GM12878 (cell line): ENCODE measurements at regions not wholly inside any gene's neighbourhood (a gene's known extent, or its start where the extent isn't known, plus 50 kb on each side); places are given as distances from the start of the nearest gene placed in this dataset.
"Not testable (repeated sequence)": the region's sequence is repeated elsewhere in the genome, so short reads cannot be mapped to it uniquely, and the experiment has no call there.

ENCODE experiments used
- ATAC-seq: fragments of 200-7000 bp; cut with Tn5 transposase; 3 replicates; pipeline ENCODE4 v1.9.1; 2020; ENCODE audit warnings: mild to moderate bottlenecking, moderate library complexity
- BruUV-seq: library from RNA; stranded (reverse); fragments of 400-500 nt; replicated peaks from 2 replicates; lab custom pipeline; 2021; lab: Mats Ljungman, UMichigan
- CTCF ChIA-PET: fragments of 300-600 bp; sonication (Branson Sonifier 250); formaldehyde crosslinking; extraction: SDS; loops from one replicate; lab custom pipeline; 2021; ENCODE audit warnings: inconsistent platforms; lab: Yijun Ruan, JAX
- POLR2A ChIA-PET: fragments of 350-600 bp; formaldehyde crosslinking; extraction: SDS; loops from one replicate; lab custom pipeline; 2021; ENCODE audit warnings: inconsistent platforms; lab: Charles Lee
- RAD21 ChIA-PET: fragments of 300-600 bp; sonication (Branson Sonifier 250); formaldehyde crosslinking; loops from one replicate; lab custom pipeline; 2023; ENCODE audit warnings: antibody characterized with exemption; ENCODE audit not compliant: unreplicated experiment; lab: Charles Lee
- SMC1A ChIA-PET: fragments of 300-600 bp; sonication (Branson Sonifier 250); formaldehyde crosslinking; loops from one replicate; lab custom pipeline; 2023; ENCODE audit not compliant: unreplicated experiment, uncharacterized antibody; lab: Charles Lee
- DNase-seq: peaks from one replicate; pipeline ENCODE4 v3.0.0-alpha.2; 2011; ENCODE audit warnings: low read depth, low spot score
- FAIRE-seq: peaks from 3 replicates; lab custom pipeline; 2011; peaks lifted over from hg19 to GRCh38; lab: Jason Lieb, UNC
- H2AFZ ChIP-seq: 2 replicates; pipeline ENCODE4 v1.6.0; 2011; ENCODE audit warnings: low read depth, low read length, control low read depth; ENCODE audit not compliant: control insufficient read depth
- H3K27ac ChIP-seq: 2 replicates; pipeline ENCODE4 v1.5.1; 2011; ENCODE audit warnings: control low read depth; ENCODE audit not compliant: control insufficient read depth, insufficient read depth
- H3K27me3 ChIP-seq, 2 experiments: replicated peaks in 1 of 2; 2 replicates each; pipeline versions ENCODE4 v1.6.0 to v1.6.1; 2011; ENCODE audit warnings: low read length in 1 of 2; ENCODE audit not compliant: control insufficient read depth in 2 of 2, insufficient read depth in 2 of 2
- H3K36me3 ChIP-seq, 2 experiments: 2 replicates each; pipeline ENCODE4 v1.5.1; 2011; ENCODE audit warnings: low read length in 1 of 2; ENCODE audit not compliant: control insufficient read depth in 2 of 2, insufficient read depth in 2 of 2
- H3K4me1 ChIP-seq: 2 replicates; pipeline ENCODE4 v1.6.1; 2011; ENCODE audit warnings: mild to moderate bottlenecking, low read length, moderate library complexity, mixed read lengths; ENCODE audit not compliant: control insufficient read depth, insufficient read depth
- H3K4me2 ChIP-seq: 2 replicates; pipeline ENCODE4 v1.6.0; 2011; ENCODE audit warnings: control low read depth; ENCODE audit not compliant: control insufficient read depth, insufficient read depth
- H3K4me3 ChIP-seq: fragments of 200-600 bp; sonication (generic); 2 replicates; pipeline ENCODE4 v1.5.1; 2016
- H3K79me2 ChIP-seq: 2 replicates; pipeline ENCODE4 v1.6.0; 2011; ENCODE audit warnings: low read length; ENCODE audit not compliant: control insufficient read depth, insufficient read depth
- H3K9ac ChIP-seq: 2 replicates; pipeline ENCODE4 v1.8.0; 2011; ENCODE audit warnings: low read length, control low read depth, mixed read lengths; ENCODE audit not compliant: control insufficient read depth, insufficient read depth
- H3K9me3 ChIP-seq: replicated peaks from 3 replicates; pipeline ENCODE4 v1.5.1; 2011; ENCODE audit warnings: mild to moderate bottlenecking, low read length; ENCODE audit not compliant: control insufficient read depth, insufficient read depth
- H4K20me1 ChIP-seq: 2 replicates; pipeline ENCODE4 v1.6.0; 2011; ENCODE audit not compliant: control insufficient read depth, insufficient read depth
- IKZF1 ChIP-seq: fragments of 450-650 bp; conservative IDR thresholded peaks from 2 replicates; pipeline ENCODE4 v1.6.1; 2017; ENCODE audit warnings: antibody characterized with exemption, mild to moderate bottlenecking
- PAX8 ChIP-seq: fragments of 450-650 bp; IDR thresholded peaks from 2 replicates; pipeline ENCODE4 v1.6.1; 2017; ENCODE audit warnings: mild to moderate bottlenecking, moderate library complexity
- WGBS: methylation state at CpG from one replicate; pipeline ENCODE4 v1.1.6; 2016; ENCODE audit warnings: low lambda C conversion rate; ENCODE audit not compliant: insufficient replicate concordance, insufficient coverage; ENCODE audit errors: missing lambda C conversion rate; 5-methylcytosine and 5-hydroxymethylcytosine counted together
- in situ Hi-C: fragments of 300-500 bp; cut with MboI; formaldehyde crosslinking; loops from 9 replicates; pipeline ENCODE4 v1.14.3; 2018; ENCODE audit warnings: mixed read lengths
- intact Hi-C: fragments of 100-400 bp; cut with micrococcal nuclease; formaldehyde crosslinking; loops from one replicate; pipeline ENCODE4 v1.14.2; 2022; ENCODE audit not compliant: unreplicated experiment
- TF ChIP-seq, protein P1 (sequence below): fragments of 450-650 bp; IDR thresholded peaks from 2 replicates; pipeline ENCODE4 v1.6.1; 2017; ENCODE audit warnings: mild to moderate bottlenecking, moderate library complexity
- TF ChIP-seq, protein P2 (sequence below): fragments of 450-650 bp; IDR thresholded peaks from 2 replicates; pipeline ENCODE4 v1.6.1; 2016; ENCODE audit warnings: mild to moderate bottlenecking, moderate library complexity, borderline replicate concordance
- TF ChIP-seq, protein P3 (sequence below), 3 experiments: IDR thresholded peaks in 2 of 3; conservative IDR thresholded peaks in 1 of 3; 2 replicates each; pipeline ENCODE4 v1.5.1; 2011; ENCODE audit warnings: low read depth in 3 of 3, low read length in 3 of 3, mild to moderate bottlenecking in 3 of 3, control low read depth in 2 of 3, moderate library complexity in 2 of 3, inconsistent platforms in 1 of 3, mixed read lengths in 1 of 3; ENCODE audit not compliant: control insufficient read depth in 2 of 3, insufficient read depth in 1 of 3; ENCODE audit errors: extremely low read depth in 1 of 3

DNA sequence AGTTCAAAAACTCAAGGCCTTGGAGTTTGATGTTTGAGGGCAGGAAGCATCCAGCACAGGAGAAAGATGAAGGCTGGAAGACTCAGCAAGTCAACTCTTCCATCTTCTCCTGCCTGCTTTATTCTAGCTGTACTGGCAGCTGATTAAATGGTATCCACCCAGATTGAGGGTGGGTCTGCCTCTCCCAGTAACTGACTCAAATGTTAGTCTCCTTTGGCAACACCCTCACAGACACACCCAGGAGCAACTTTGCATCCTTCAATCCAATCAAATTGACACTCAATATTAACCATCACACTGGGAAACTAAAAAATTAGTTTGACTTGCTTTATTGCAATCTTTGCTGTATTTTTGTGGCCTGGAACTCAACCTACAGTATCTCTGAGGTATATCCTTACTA, 230.5 kb upstream of the TARS1 start:
- H3K4me1 ChIP-seq, H3K79me2 ChIP-seq, H3K9me3 ChIP-seq, in situ Hi-C loops, H3K36me3 ChIP-seq, H4K20me1 ChIP-seq, intact Hi-C loops, ATAC-seq, DNase-seq, FAIRE-seq, H3K4me2 ChIP-seq, BruUV-seq, H3K27me3 ChIP-seq, RAD21 ChIA-PET, H3K4me3 ChIP-seq, H2AFZ ChIP-seq, H3K27ac ChIP-seq, H3K9ac ChIP-seq: not testable (repeated sequence)
- CTCF ChIA-PET, result interaction anchor here (0.6 kb wide), 1 partner anchor 1351 kb away, joined by 3 read pairs; no protein-coding TSS in a partner anchor
- SMC1A ChIA-PET, result interaction anchor here (0.6 kb wide), 1 partner anchor 447 kb away, joined by 3 read pairs; no protein-coding TSS in a partner anchor
- POLR2A ChIA-PET, result interaction anchor here (0.6 kb wide), 1 partner anchor 797 kb away, joined by 4 read pairs; no protein-coding TSS in a partner anchor

DNA sequence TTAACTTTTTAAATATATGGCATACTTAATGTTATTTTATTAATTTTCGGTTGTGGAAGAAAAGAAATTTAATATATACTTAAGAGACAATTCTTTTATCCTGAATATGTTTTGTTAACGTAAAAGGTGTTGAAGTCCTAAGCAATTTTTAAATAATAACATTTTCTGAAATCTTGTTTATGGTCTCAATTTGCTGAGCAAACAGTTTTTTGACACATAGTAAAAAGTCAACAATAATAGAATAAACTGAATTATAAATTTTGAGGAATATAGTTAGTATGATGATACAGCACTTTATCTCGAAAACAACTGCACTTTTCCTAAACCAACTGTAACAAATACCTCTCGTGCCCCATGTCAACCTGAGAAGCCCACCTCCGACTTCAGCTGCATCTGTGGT, 229.8 kb upstream of the TARS1 start:
- intact Hi-C loops (no loop called here), in situ Hi-C loops (no loop called here)
- DNase-seq, result no peak
- no TSS peak for BruUV-seq
- Histone ChIP-seq H3K4me3 (no peak overlapping the region), H3K27ac (no peak overlapping the region), H3K36me3 (no peaks in the 10 kb centered on the region), H4K20me1 (no peaks in the 10 kb centered on the region), H2AFZ (no peak overlapping the region), H3K27me3 (no peaks in the 10 kb centered on the region; a peak in 2 of 4 replicates), H3K79me2 (no peaks in the 10 kb centered on the region), H3K4me2 (no peak overlapping the region), H3K4me1 (no peaks in the 10 kb centered on the region), H3K9me3 (no peaks in the 10 kb centered on the region), H3K9ac (no peak overlapping the region)
- no peak for FAIRE-seq
- RAD21 ChIA-PET, result no interaction called here
- no peak for ATAC-seq
- CTCF ChIA-PET, result interaction anchor here (0.6 to 0.7 kb wide), 2 partner anchors 581 to 1351 kb away, joined by 3 read pairs; no protein-coding TSS in a partner anchor
- SMC1A ChIA-PET, result interaction anchor here (1.1 kb wide), 1 partner anchor 11 kb away, joined by 3 read pairs; no protein-coding TSS in a partner anchor
- POLR2A ChIA-PET, result no interaction called here
- WGBS, result 8% methylated on average over 5 of the region's 5 CpGs
- TF ChIP-seq IKZF1 (no peak), PAX8 (no peak)
- TF ChIP-seq, protein P1, sequence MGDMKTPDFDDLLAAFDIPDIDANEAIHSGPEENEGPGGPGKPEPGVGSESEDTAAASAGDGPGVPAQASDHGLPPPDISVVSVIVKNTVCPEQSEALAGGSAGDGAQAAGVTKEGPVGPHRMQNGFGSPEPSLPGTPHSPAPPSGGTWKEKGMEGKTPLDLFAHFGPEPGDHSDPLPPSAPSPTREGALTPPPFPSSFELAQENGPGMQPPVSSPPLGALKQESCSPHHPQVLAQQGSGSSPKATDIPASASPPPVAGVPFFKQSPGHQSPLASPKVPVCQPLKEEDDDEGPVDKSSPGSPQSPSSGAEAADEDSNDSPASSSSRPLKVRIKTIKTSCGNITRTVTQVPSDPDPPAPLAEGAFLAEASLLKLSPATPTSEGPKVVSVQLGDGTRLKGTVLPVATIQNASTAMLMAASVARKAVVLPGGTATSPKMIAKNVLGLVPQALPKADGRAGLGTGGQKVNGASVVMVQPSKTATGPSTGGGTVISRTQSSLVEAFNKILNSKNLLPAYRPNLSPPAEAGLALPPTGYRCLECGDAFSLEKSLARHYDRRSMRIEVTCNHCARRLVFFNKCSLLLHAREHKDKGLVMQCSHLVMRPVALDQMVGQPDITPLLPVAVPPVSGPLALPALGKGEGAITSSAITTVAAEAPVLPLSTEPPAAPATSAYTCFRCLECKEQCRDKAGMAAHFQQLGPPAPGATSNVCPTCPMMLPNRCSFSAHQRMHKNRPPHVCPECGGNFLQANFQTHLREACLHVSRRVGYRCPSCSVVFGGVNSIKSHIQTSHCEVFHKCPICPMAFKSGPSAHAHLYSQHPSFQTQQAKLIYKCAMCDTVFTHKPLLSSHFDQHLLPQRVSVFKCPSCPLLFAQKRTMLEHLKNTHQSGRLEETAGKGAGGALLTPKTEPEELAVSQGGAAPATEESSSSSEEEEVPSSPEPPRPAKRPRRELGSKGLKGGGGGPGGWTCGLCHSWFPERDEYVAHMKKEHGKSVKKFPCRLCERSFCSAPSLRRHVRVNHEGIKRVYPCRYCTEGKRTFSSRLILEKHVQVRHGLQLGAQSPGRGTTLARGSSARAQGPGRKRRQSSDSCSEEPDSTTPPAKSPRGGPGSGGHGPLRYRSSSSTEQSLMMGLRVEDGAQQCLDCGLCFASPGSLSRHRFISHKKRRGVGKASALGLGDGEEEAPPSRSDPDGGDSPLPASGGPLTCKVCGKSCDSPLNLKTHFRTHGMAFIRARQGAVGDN, result no peak
- TF ChIP-seq, protein P2, sequence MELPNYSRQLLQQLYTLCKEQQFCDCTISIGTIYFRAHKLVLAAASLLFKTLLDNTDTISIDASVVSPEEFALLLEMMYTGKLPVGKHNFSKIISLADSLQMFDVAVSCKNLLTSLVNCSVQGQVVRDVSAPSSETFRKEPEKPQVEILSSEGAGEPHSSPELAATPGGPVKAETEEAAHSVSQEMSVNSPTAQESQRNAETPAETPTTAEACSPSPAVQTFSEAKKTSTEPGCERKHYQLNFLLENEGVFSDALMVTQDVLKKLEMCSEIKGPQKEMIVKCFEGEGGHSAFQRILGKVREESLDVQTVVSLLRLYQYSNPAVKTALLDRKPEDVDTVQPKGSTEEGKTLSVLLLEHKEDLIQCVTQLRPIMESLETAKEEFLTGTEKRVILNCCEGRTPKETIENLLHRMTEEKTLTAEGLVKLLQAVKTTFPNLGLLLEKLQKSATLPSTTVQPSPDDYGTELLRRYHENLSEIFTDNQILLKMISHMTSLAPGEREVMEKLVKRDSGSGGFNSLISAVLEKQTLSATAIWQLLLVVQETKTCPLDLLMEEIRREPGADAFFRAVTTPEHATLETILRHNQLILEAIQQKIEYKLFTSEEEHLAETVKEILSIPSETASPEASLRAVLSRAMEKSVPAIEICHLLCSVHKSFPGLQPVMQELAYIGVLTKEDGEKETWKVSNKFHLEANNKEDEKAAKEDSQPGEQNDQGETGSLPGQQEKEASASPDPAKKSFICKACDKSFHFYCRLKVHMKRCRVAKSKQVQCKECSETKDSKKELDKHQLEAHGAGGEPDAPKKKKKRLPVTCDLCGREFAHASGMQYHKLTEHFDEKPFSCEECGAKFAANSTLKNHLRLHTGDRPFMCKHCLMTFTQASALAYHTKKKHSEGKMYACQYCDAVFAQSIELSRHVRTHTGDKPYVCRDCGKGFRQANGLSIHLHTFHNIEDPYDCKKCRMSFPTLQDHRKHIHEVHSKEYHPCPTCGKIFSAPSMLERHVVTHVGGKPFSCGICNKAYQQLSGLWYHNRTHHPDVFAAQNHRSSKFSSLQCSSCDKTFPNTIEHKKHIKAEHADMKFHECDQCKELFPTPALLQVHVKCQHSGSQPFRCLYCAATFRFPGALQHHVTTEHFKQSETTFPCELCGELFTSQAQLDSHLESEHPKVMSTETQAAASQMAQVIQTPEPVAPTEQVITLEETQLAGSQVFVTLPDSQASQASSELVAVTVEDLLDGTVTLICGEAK, result no peak
- TF ChIP-seq, protein P3, sequence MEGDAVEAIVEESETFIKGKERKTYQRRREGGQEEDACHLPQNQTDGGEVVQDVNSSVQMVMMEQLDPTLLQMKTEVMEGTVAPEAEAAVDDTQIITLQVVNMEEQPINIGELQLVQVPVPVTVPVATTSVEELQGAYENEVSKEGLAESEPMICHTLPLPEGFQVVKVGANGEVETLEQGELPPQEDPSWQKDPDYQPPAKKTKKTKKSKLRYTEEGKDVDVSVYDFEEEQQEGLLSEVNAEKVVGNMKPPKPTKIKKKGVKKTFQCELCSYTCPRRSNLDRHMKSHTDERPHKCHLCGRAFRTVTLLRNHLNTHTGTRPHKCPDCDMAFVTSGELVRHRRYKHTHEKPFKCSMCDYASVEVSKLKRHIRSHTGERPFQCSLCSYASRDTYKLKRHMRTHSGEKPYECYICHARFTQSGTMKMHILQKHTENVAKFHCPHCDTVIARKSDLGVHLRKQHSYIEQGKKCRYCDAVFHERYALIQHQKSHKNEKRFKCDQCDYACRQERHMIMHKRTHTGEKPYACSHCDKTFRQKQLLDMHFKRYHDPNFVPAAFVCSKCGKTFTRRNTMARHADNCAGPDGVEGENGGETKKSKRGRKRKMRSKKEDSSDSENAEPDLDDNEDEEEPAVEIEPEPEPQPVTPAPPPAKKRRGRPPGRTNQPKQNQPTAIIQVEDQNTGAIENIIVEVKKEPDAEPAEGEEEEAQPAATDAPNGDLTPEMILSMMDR (IDR thresholded peaks at IDR 0.05 in 2 of 3, conservative IDR thresholded peaks at IDR 0.05 in 1 of 3; ENCODE audit: control insufficient read depth in 2 of 3, extremely low read depth in 1 of 3, insufficient read depth in 1 of 3, low read depth in 3 of 3, low read length in 3 of 3), result no peak
